Keratinocyte (primary cell): ENCODE measurements at regions not wholly inside any gene's neighbourhood (a gene's known extent, or its start where the extent isn't known, plus 50 kb on each side); places are given as distances from the start of the nearest gene placed in this dataset.

ENCODE experiments used
- EZH2 ChIP-seq: IDR thresholded peaks from one replicate; pipeline ENCODE4 v1.6.1; 2012; ENCODE audit warnings: inconsistent platforms, mild to moderate bottlenecking, low read length, moderate library complexity
- TF ChIP-seq, protein P1 (sequence below), 3 experiments: IDR thresholded peaks in 1 of 3; conservative IDR thresholded peaks in 1 of 3; optimal IDR thresholded peaks in 1 of 3; 2 replicates in 2 of 3; 3 replicates in 1 of 3; pipeline versions ENCODE3 to v1.5.1; 2011; ENCODE audit warnings: low read length in 3 of 3, mild to moderate bottlenecking in 3 of 3, moderate library complexity in 2 of 3, control low read depth in 1 of 3, inconsistent platforms in 1 of 3; ENCODE audit not compliant: insufficient read depth in 2 of 3; ENCODE audit errors: extremely low read depth in 1 of 3

GRCh38 chr14:31943861-31944255 lies 133.2 kb upstream of the ARHGAP5 start:
- TF ChIP-seq, protein P1, sequence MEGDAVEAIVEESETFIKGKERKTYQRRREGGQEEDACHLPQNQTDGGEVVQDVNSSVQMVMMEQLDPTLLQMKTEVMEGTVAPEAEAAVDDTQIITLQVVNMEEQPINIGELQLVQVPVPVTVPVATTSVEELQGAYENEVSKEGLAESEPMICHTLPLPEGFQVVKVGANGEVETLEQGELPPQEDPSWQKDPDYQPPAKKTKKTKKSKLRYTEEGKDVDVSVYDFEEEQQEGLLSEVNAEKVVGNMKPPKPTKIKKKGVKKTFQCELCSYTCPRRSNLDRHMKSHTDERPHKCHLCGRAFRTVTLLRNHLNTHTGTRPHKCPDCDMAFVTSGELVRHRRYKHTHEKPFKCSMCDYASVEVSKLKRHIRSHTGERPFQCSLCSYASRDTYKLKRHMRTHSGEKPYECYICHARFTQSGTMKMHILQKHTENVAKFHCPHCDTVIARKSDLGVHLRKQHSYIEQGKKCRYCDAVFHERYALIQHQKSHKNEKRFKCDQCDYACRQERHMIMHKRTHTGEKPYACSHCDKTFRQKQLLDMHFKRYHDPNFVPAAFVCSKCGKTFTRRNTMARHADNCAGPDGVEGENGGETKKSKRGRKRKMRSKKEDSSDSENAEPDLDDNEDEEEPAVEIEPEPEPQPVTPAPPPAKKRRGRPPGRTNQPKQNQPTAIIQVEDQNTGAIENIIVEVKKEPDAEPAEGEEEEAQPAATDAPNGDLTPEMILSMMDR (optimal IDR thresholded peaks at IDR 0.05 in 1 of 3, IDR thresholded peaks at IDR 0.05 in 1 of 3, conservative IDR thresholded peaks at IDR 0.05 in 1 of 3; ENCODE audit: extremely low read depth in 1 of 3, insufficient read depth in 2 of 3, low read length in 3 of 3): no peak
- no peak for TF ChIP-seq EZH2
